ENCODE measurements at regions not wholly inside any gene's neighbourhood (a gene's known extent, or its start where the extent isn't known, plus 50 kb on each side); places are given as distances from the start of the nearest gene placed in this dataset.

GRCh38 chr4:165718660-165719059 is 154.4 kb upstream of the TLL1 start:
- Histone ChIP-seq H3K9me3 (no peaks in the 10 kb centered on the region), H3K27me3 (no peaks in the 10 kb centered on the region), H3K4me1 (peaks cover 0 to 8% (median 0%) of the 10 kb centered on the region in 12 donors), H3K4me3 (no peak overlapping the region), H3K36me3 (no peaks in the 10 kb centered on the region), H3K27ac (no peak overlapping the region)
- intact Hi-C loops (cut with DNase I): no loop called here
- DNase-seq: no peak
- 93 to 95% (median 93%) methylated on average over 8 of the region's 8 CpGs for WGBS, 4 donors
- no peak for ATAC-seq
- TF ChIP-seq CTCF (IDR thresholded peaks at IDR 0.05) (no peak), POLR2A (IDR thresholded peaks at IDR 0.05) (no peak)

- DNase-seq (no peak), ATAC-seq (no peak)
- peaks cover 0 to 8% (median 0%) of the 10 kb centered on the region in 12 donors for H3K4me1 ChIP-seq
- H3K27me3 ChIP-seq: no peaks in the 10 kb centered on the region
- intact Hi-C loops (cut with DNase I): no loop called here
- WGBS, 4 donors: 87 to 91% (median 89%) methylated on average over 2 of the region's 2 CpGs
- H3K36me3 ChIP-seq: no peaks in the 10 kb centered on the region
- no peaks in the 10 kb centered on the region for H3K9me3 ChIP-seq
- TF ChIP-seq POLR2A (IDR thresholded peaks at IDR 0.05) (no peak), CTCF (IDR thresholded peaks at IDR 0.05) (no peak)
- H3K4me3 ChIP-seq: no peak overlapping the region
- no peak overlapping the region for H3K27ac ChIP-seq
Observed at GRCh38 chr4:165720411-165721082, 152.5 kb upstream of the TLL1 start.

- Histone ChIP-seq H3K27me3 (no peaks in the 10 kb centered on the region), H3K9me3 (no peaks in the 10 kb centered on the region), H3K36me3 (no peaks in the 10 kb centered on the region), H3K27ac (no peak overlapping the region), H3K4me3 (no peak overlapping the region), H3K4me1 (no peaks in the 10 kb centered on the region)
- intact Hi-C loops (cut with DNase I): no loop called here
- WGBS, 4 donors: 86 to 99% (median 90%) methylated on average over 4 of the region's 4 CpGs
- TF ChIP-seq POLR2A (IDR thresholded peaks at IDR 0.05) (no peak), CTCF (IDR thresholded peaks at IDR 0.05) (no peak)
- ATAC-seq: no peak
- DNase-seq: no peak
Observed at GRCh38 chr4:165721815-165722214, 151.2 kb upstream of the TLL1 start.

GRCh38 chr4:165723051-165723795 is 149.8 kb upstream of the TLL1 start:
- H3K4me3 ChIP-seq: no peak overlapping the region
- no peaks in the 10 kb centered on the region for H3K9me3 ChIP-seq
- DNase-seq (no peak), ATAC-seq (no peak)
- WGBS, 4 donors: 74 to 86% (median 81%) methylated on average over 4 of the region's 4 CpGs
- H3K27ac ChIP-seq: no peak overlapping the region
- H3K27me3 ChIP-seq: no peaks in the 10 kb centered on the region
- H3K36me3 ChIP-seq: no peaks in the 10 kb centered on the region
- no peak for TF ChIP-seq CTCF (IDR thresholded peaks at IDR 0.05)
- no peak for TF ChIP-seq POLR2A (IDR thresholded peaks at IDR 0.05)
- no peaks in the 10 kb centered on the region for H3K4me1 ChIP-seq
- intact Hi-C loops (cut with DNase I): no loop called here

Data from heart left ventricle (tissue), 16 donors.